Neural cell (in vitro differentiated cells): ENCODE measurements at regions not wholly inside any gene's neighbourhood (a gene's known extent, or its start where the extent isn't known, plus 50 kb on each side); places are given as distances from the start of the nearest gene placed in this dataset.

Source experiments
- H2AFZ ChIP-seq: fragments of 200-600, 300-800 bp; sonication (generic), shearing (Covaris generic); 2 replicates; pipeline ENCODE4 v1.6.0; 2014; ENCODE audit warnings: low read depth, mild to moderate bottlenecking, antibody characterized with exemption, low read length, moderate library complexity
- H3F3A ChIP-seq: fragments of 200-600 bp; shearing (Covaris generic); 2 replicates; pipeline ENCODE4 v1.6.1; 2016; ENCODE audit warnings: mild to moderate bottlenecking, moderate library complexity, mixed read lengths, antibody characterized with exemption, low read length; ENCODE audit not compliant: insufficient read depth, poor library complexity, severe bottlenecking
- H3K27ac ChIP-seq: fragments of 200-600, 300-800 bp; sonication (generic), shearing (Covaris generic); 2 replicates; pipeline ENCODE4 v1.5.1; 2014; ENCODE audit warnings: mild to moderate bottlenecking, low read length, moderate library complexity
- H3K27me3 ChIP-seq: fragments of 300-800, 200-600 bp; sonication (generic), shearing (Covaris generic); 2 replicates; pipeline ENCODE4 v1.6.0; 2014; ENCODE audit warnings: mild to moderate bottlenecking, low read depth, low read length, moderate library complexity; ENCODE audit not compliant: insufficient read depth
- H3K36me3 ChIP-seq: fragments of 300-800, 200-600 bp; sonication (generic), shearing (Covaris generic); 2 replicates; pipeline ENCODE4 v1.5.1; 2014; ENCODE audit warnings: mild to moderate bottlenecking, antibody characterized with exemption, low read length, moderate library complexity; ENCODE audit not compliant: insufficient read depth
- H3K4me2 ChIP-seq: fragments of 300-800, 200-600 bp; sonication (generic), shearing (Covaris generic); 2 replicates; pipeline ENCODE4 v1.6.0; 2014; ENCODE audit warnings: mild to moderate bottlenecking, low read length
- H3K4me3 ChIP-seq: fragments of 300-800, 200-600 bp; sonication (generic), shearing (Covaris generic); 2 replicates; pipeline ENCODE4 v1.5.1; 2014; ENCODE audit warnings: mild to moderate bottlenecking, low read length, moderate library complexity
- H3K79me2 ChIP-seq: fragments of 200-600 bp; shearing (Covaris generic); replicated peaks from 2 replicates; pipeline ENCODE4 v1.6.0; 2014; ENCODE audit warnings: mild to moderate bottlenecking, low read length, moderate library complexity; ENCODE audit not compliant: insufficient read depth
- H3K9ac ChIP-seq: fragments of 300-800, 200-600 bp; sonication (generic), shearing (Covaris generic); 2 replicates; pipeline ENCODE4 v1.6.1; 2016; ENCODE audit warnings: mild to moderate bottlenecking, low read length, mixed read lengths
- H3K9me2 ChIP-seq: fragments of 200-600 bp; shearing (Covaris generic); 2 replicates; pipeline ENCODE4 v1.6.1; 2016; ENCODE audit warnings: mild to moderate bottlenecking, low read length, mixed read lengths; ENCODE audit not compliant: insufficient read depth
- H3K9me3 ChIP-seq: fragments of 200-600, 300-800 bp; sonication (generic), shearing (Covaris generic); 2 replicates; pipeline ENCODE4 v1.6.1; 2016; ENCODE audit warnings: mild to moderate bottlenecking, mixed run types, low read length, moderate library complexity, mixed read lengths
- H4K20me1 ChIP-seq: fragments of 200-600 bp; shearing (Covaris generic); 2 replicates; pipeline ENCODE4 v1.6.1; 2016; ENCODE audit warnings: mild to moderate bottlenecking, mixed run types; ENCODE audit not compliant: insufficient read depth
- CTCF ChIP-seq: fragments of 450-650 bp; IDR thresholded peaks from 2 replicates; pipeline ENCODE4 v1.5.1; 2014; ENCODE audit warnings: antibody characterized with exemption, mild to moderate bottlenecking, moderate library complexity; ENCODE audit not compliant: poor library complexity, severe bottlenecking
- EP300 ChIP-seq: fragments of 450-650 bp; conservative IDR thresholded peaks from 2 replicates; pipeline ENCODE4 v1.6.1; 2014; ENCODE audit warnings: antibody characterized with exemption, mild to moderate bottlenecking, moderate library complexity; ENCODE audit not compliant: poor library complexity, severe bottlenecking
- EZH2 ChIP-seq: fragments of 200-600, 300-800 bp; shearing (Covaris generic), sonication (generic); IDR thresholded peaks from 2 replicates; pipeline ENCODE4 v1.6.1; 2014; ENCODE audit warnings: antibody characterized with exemption, low read length, borderline replicate concordance, mild to moderate bottlenecking; ENCODE audit not compliant: insufficient read depth, poor library complexity, severe bottlenecking
- MXI1 ChIP-seq: fragments of 450-650 bp; conservative IDR thresholded peaks from 2 replicates; pipeline ENCODE4 v1.6.1; 2014; ENCODE audit warnings: antibody characterized with exemption, mild to moderate bottlenecking; ENCODE audit not compliant: poor library complexity, severe bottlenecking
- POLR2AphosphoS5 ChIP-seq: IDR thresholded peaks from 2 replicates; pipeline ENCODE4 v1.6.1; 2012
- RAD21 ChIP-seq: fragments of 450-650 bp; conservative IDR thresholded peaks from 2 replicates; pipeline ENCODE4 v1.6.1; 2014; ENCODE audit warnings: antibody characterized with exemption, mild to moderate bottlenecking, moderate library complexity
- REST ChIP-seq: IDR thresholded peaks from 2 replicates; pipeline ENCODE4 v1.6.1; 2012; ENCODE audit warnings: borderline replicate concordance
- SMC3 ChIP-seq: fragments of 450-650 bp; conservative IDR thresholded peaks from 2 replicates; pipeline ENCODE4 v1.6.1; 2014; ENCODE audit warnings: antibody characterized with exemption, mild to moderate bottlenecking, moderate library complexity; ENCODE audit not compliant: poor library complexity
- TAF1 ChIP-seq: IDR thresholded peaks from 2 replicates; pipeline ENCODE4 v1.6.1; 2012; ENCODE audit warnings: low read depth

GRCh38 chr4:126582737-126583136, 1050.0 kb upstream of the INTU start:
- Histone ChIP-seq H3K4me3 (no peak overlapping the region), H3K9me2 (no peaks in the 10 kb centered on the region), H3K9ac (no peak overlapping the region), H3K36me3 (no peaks in the 10 kb centered on the region), H2AFZ (no peak overlapping the region), H3K4me2 (no peak overlapping the region), H3K9me3 (no peaks in the 10 kb centered on the region), H4K20me1 (no peaks in the 10 kb centered on the region), H3K27me3 (no peaks in the 10 kb centered on the region), H3K79me2 (no peaks in the 10 kb centered on the region), H3K27ac (no peak overlapping the region), H3F3A (no peaks in the 10 kb centered on the region)
- TF ChIP-seq RAD21 (no peak), TAF1 (no peak), SMC3 (no peak), CTCF (no peak), EP300 (no peak), MXI1 (no peak), POLR2AphosphoS5 (no peak), REST (no peak), EZH2 (no peak)

GRCh38 chr4:126583509-126583908, 1049.2 kb upstream of the INTU start:
- Histone ChIP-seq H3K4me2 (no peak overlapping the region), H3K4me3 (no peak overlapping the region), H3F3A (no peaks in the 10 kb centered on the region), H3K79me2 (no peaks in the 10 kb centered on the region), H4K20me1 (no peaks in the 10 kb centered on the region), H3K9ac (no peak overlapping the region), H3K36me3 (no peaks in the 10 kb centered on the region), H3K27ac (no peak overlapping the region), H3K27me3 (no peaks in the 10 kb centered on the region), H2AFZ (no peak overlapping the region), H3K9me3 (no peaks in the 10 kb centered on the region), H3K9me2 (no peaks in the 10 kb centered on the region)
- no peak for TF ChIP-seq EP300
- TF ChIP-seq TAF1 = no peak
- TF ChIP-seq CTCF = no peak
- no peak for TF ChIP-seq REST
- TF ChIP-seq RAD21 = no peak
- TF ChIP-seq POLR2AphosphoS5 = no peak
- no peak for TF ChIP-seq SMC3
- no peak for TF ChIP-seq EZH2
- no peak for TF ChIP-seq MXI1
